ENCODE measurements at regions not wholly inside any gene's neighbourhood (a gene's known extent, or its start where the extent isn't known, plus 50 kb on each side); places are given as distances from the start of the nearest gene placed in this dataset.

GRCh38 chr1:4161366-4162006 lies 261.4 kb upstream of the C1orf174 start:
- Mint-ChIP-seq H3K9me3 (ENCODE audit: unreplicated experiment) (peaks cover 22% of the 10 kb centered on the region), H3K36me3 (ENCODE audit: low read depth, unreplicated experiment) (peaks cover 14% of the 10 kb centered on the region), H3K4me3 (ENCODE audit: unreplicated experiment) (no peak overlapping the region), H3K27me3 (ENCODE audit: unreplicated experiment) (peaks cover 35% of the 10 kb centered on the region), H3K4me1 (ENCODE audit: unreplicated experiment) (peaks cover under 1% of the 10 kb centered on the region), H3K27ac (ENCODE audit: unreplicated experiment) (no peak overlapping the region)
- DNase-seq (ENCODE audit: low spot score), result no peak
- TF ChIP-seq CTCF (IDR thresholded peaks at IDR 0.05; ENCODE audit: unreplicated experiment), result no peak

GRCh38 chr1:4164965-4165364 lies 264.9 kb upstream of the C1orf174 start:
- no peak overlapping the region for H3K27ac Mint-ChIP-seq (ENCODE audit: unreplicated experiment)
- peaks cover 4% of the 10 kb centered on the region for H3K4me1 Mint-ChIP-seq (ENCODE audit: unreplicated experiment)
- TF ChIP-seq CTCF (IDR thresholded peaks at IDR 0.05; ENCODE audit: unreplicated experiment), result no peak
- peaks cover 13% of the 10 kb centered on the region for H3K9me3 Mint-ChIP-seq (ENCODE audit: unreplicated experiment)
- H3K36me3 Mint-ChIP-seq (ENCODE audit: low read depth, unreplicated experiment), result peaks cover 4% of the 10 kb centered on the region
- peaks cover 34% of the 10 kb centered on the region for H3K27me3 Mint-ChIP-seq (ENCODE audit: unreplicated experiment)
- DNase-seq (ENCODE audit: low spot score), result no peak
- no peak overlapping the region for H3K4me3 Mint-ChIP-seq (ENCODE audit: unreplicated experiment)

- H3K9me3 Mint-ChIP-seq (ENCODE audit: unreplicated experiment), result peaks cover 17% of the 10 kb centered on the region
- peaks cover 4% of the 10 kb centered on the region for H3K36me3 Mint-ChIP-seq (ENCODE audit: low read depth, unreplicated experiment)
- no peak overlapping the region for H3K27ac Mint-ChIP-seq (ENCODE audit: unreplicated experiment)
- TF ChIP-seq CTCF (IDR thresholded peaks at IDR 0.05; ENCODE audit: unreplicated experiment), result no peak
- H3K4me3 Mint-ChIP-seq (ENCODE audit: unreplicated experiment), result no peak overlapping the region
- no peak for DNase-seq (ENCODE audit: low spot score)
- H3K27me3 Mint-ChIP-seq (ENCODE audit: unreplicated experiment), result peaks cover 34% of the 10 kb centered on the region
- peaks cover 4% of the 10 kb centered on the region for H3K4me1 Mint-ChIP-seq (ENCODE audit: unreplicated experiment)
Observed at GRCh38 chr1:4165686-4166300, 265.7 kb upstream of the C1orf174 start.

GRCh38 chr1:4166713-4167112 lies 266.6 kb upstream of the C1orf174 start:
- peaks cover 4% of the 10 kb centered on the region for H3K36me3 Mint-ChIP-seq (ENCODE audit: low read depth, unreplicated experiment)
- peaks cover 23% of the 10 kb centered on the region for H3K9me3 Mint-ChIP-seq (ENCODE audit: unreplicated experiment)
- peaks cover 4% of the 10 kb centered on the region for H3K4me1 Mint-ChIP-seq (ENCODE audit: unreplicated experiment)
- no peak for TF ChIP-seq CTCF (IDR thresholded peaks at IDR 0.05; ENCODE audit: unreplicated experiment)
- peaks cover 32% of the 10 kb centered on the region for H3K27me3 Mint-ChIP-seq (ENCODE audit: unreplicated experiment)
- no peak overlapping the region for H3K27ac Mint-ChIP-seq (ENCODE audit: unreplicated experiment)
- no peak overlapping the region for H3K4me3 Mint-ChIP-seq (ENCODE audit: unreplicated experiment)
- no peak for DNase-seq (ENCODE audit: low spot score)

GRCh38 chr1:4169991-4170390 lies 269.9 kb upstream of the C1orf174 start:
- H3K36me3 Mint-ChIP-seq (ENCODE audit: low read depth, unreplicated experiment), result peaks cover 7% of the 10 kb centered on the region
- peaks cover 32% of the 10 kb centered on the region for H3K9me3 Mint-ChIP-seq (ENCODE audit: unreplicated experiment)
- H3K4me1 Mint-ChIP-seq (ENCODE audit: unreplicated experiment), result peaks cover 4% of the 10 kb centered on the region
- H3K27ac Mint-ChIP-seq (ENCODE audit: unreplicated experiment), result no peak overlapping the region
- H3K4me3 Mint-ChIP-seq (ENCODE audit: unreplicated experiment), result no peak overlapping the region
- DNase-seq (ENCODE audit: low spot score), result no peak
- no peak for TF ChIP-seq CTCF (IDR thresholded peaks at IDR 0.05; ENCODE audit: unreplicated experiment)
- H3K27me3 Mint-ChIP-seq (ENCODE audit: unreplicated experiment), result peaks cover 25% of the 10 kb centered on the region
